Heart left ventricle (tissue), 16 donors: ENCODE measurements at regions not wholly inside any gene's neighbourhood (a gene's known extent, or its start where the extent isn't known, plus 50 kb on each side); places are given as distances from the start of the nearest gene placed in this dataset.
"Not testable (repeated sequence)": the region's sequence is repeated elsewhere in the genome, so short reads cannot be mapped to it uniquely, and the experiment has no call there.

Source experiments
- ATAC-seq, 4 donors: fragments of 200-7000 bp; cut with Tn5 transposase; one replicate each; pipeline ENCODE4 v1.9.1; 2020 to 2022; ENCODE audit warnings: moderate library complexity in 4 of 4, mild to moderate bottlenecking in 3 of 4, moderate number of reproducible peaks in 1 of 4
- DNase-seq, 5 donors: peaks; one replicate each; pipeline ENCODE4 v3.0.0-alpha.2; 2020
- H3K27ac ChIP-seq, 12 donors: fragments of 200-600 bp; sonication (generic) in 4 of 12; one replicate each; pipeline versions ENCODE4 v1.5.0 to v1.8.0; 2016 to 2022; ENCODE audit warnings: mild to moderate bottlenecking in 2 of 12
- H3K27me3 ChIP-seq, 9 donors: fragments of 200-600 bp; sonication (generic) in 2 of 9; one replicate each; pipeline versions ENCODE4 v1.5.1 to v1.8.0; 2016 to 2022; ENCODE audit warnings: mild to moderate bottlenecking in 3 of 9
- H3K36me3 ChIP-seq, 9 donors: fragments of 200-600 bp; sonication (generic) in 2 of 9; one replicate each; pipeline versions ENCODE4 v1.5.0 to v1.8.0; 2018 to 2022; ENCODE audit warnings: mild to moderate bottlenecking in 2 of 9
- H3K4me1 ChIP-seq, 12 donors: fragments of 200-600 bp; sonication (generic) in 4 of 12; one replicate each; pipeline versions ENCODE4 v1.5.0 to v1.8.0; 2016 to 2022; ENCODE audit warnings: mild to moderate bottlenecking in 3 of 12
- H3K4me3 ChIP-seq, 12 donors: fragments of 200-600 bp; sonication (generic) in 4 of 12; one replicate each; pipeline versions ENCODE4 v1.5.0 to v1.8.0; 2017 to 2022; ENCODE audit warnings: mild to moderate bottlenecking in 9 of 12, moderate library complexity in 4 of 12
- H3K9me3 ChIP-seq, 12 donors: fragments of 200-600 bp; sonication (generic) in 4 of 12; one replicate each; pipeline versions ENCODE4 v1.5.0 to v1.8.0; 2016 to 2022; ENCODE audit warnings: mild to moderate bottlenecking in 1 of 12
- CTCF ChIP-seq, 12 donors: fragments of 200-600 bp; sonication (generic) in 4 of 12; IDR thresholded peaks; one replicate each; pipeline versions ENCODE4 v1.5.0 to v1.8.0; 2018 to 2022; ENCODE audit warnings: antibody characterized with exemption in 12 of 12, mild to moderate bottlenecking in 5 of 12
- POLR2A ChIP-seq, 2 donors: fragments of 450-650 bp; IDR thresholded peaks; one replicate each; pipeline ENCODE4 v1.6.1; 2017; ENCODE audit warnings: antibody characterized with exemption in 2 of 2, mild to moderate bottlenecking in 2 of 2, moderate library complexity in 2 of 2
- WGBS, 4 donors: extraction: QIAGEN DNeasy Blood & Tissue Kit in 2 of 4; methylation state at CpG; one replicate each; pipeline versions ENCODE4 v1.1.5 to v1.1.7; 2013 to 2018; 5-methylcytosine and 5-hydroxymethylcytosine counted together
- intact Hi-C, 10 donors: fragments of 100-400 bp; cut with DNase I; formaldehyde crosslinking; loops; one replicate each; pipeline versions ENCODE4 v1.11.1 to v1.14.2; 2022
- donor health status: ischemic (EF 13 %, LVEDD 7.1; RV severe dilation, severe dysfunction).
- donor health status: healthy with polysubstance abuse.
- donor health status: DM: no; HTN: yes; CAD: no.
- donor health status: DM: no; HTN: no; CAD: no.
- donor health status: ischemic (EF 25% LVEDD 6.9; RV normal size, moderate dysfunction).
- donor health status: ischemic (EF 25% LVEDD 5.7; RV mildly dilated, moderate dysfunction).
- donor health status: healthy.
- donor health status: DM: yes; HTN: yes; CAD: no.
- donor health status: ischemic (EF 35%, LVEDD 5.7; RV mildly dilated, moderate dysfunction).
- donor health status: nonischemic (EF 11% LVEDD 7.7; RV severe dilation, severe dysfunction).
- donor health status: DM: yes; HTN: yes; CAD: no.
- donor health status: PGD.
- donor health status: ischemic (EF 29% LVEDD 5.4; RV normal size, mild dysfunction).
- donor health status: nonischemic (EF 23%, LVEDD 6.1; RV moderate dilation, normal function).

- 15 to 25% (median 22%) methylated on average over 1 of the region's 1 CpG for WGBS, 4 donors
- no peak overlapping the region for H3K27ac ChIP-seq
- no peak overlapping the region for H3K4me3 ChIP-seq
- intact Hi-C loops: loop anchor here in 1 of 10 donors (2.0 kb wide), 1 partner anchor 18 kb away; no protein-coding TSS in a partner anchor
- H3K36me3 ChIP-seq: no peaks in the 10 kb centered on the region
- TF ChIP-seq POLR2A (IDR thresholded peaks at IDR 0.05) (no peak), CTCF (IDR thresholded peaks at IDR 0.05) (no peak)
- ATAC-seq: no peak
- H3K27me3 ChIP-seq: peaks cover 0 to 7% (median 0%) of the 10 kb centered on the region in 9 donors
- H3K9me3 ChIP-seq: no peaks in the 10 kb centered on the region
- DNase-seq: no peak
- no peaks in the 10 kb centered on the region for H3K4me1 ChIP-seq
These were observed 172.6 kb downstream of the GOLGA6L6 start for GRCh38 chr15:20368974-20369373.

- Histone ChIP-seq H3K4me3 (no peak overlapping the region), H3K36me3 (no peaks in the 10 kb centered on the region), H3K27ac (no peak overlapping the region), H3K4me1 (no peaks in the 10 kb centered on the region), H3K9me3 (no peaks in the 10 kb centered on the region), H3K27me3 (peaks cover 0 to 8% (median 0%) of the 10 kb centered on the region in 9 donors)
- no peak for DNase-seq
- no peak for ATAC-seq
- intact Hi-C loops: no loop called here
- 36 to 50% (median 46%) methylated on average over 2 of the region's 2 CpGs for WGBS, 4 donors
- no peak for TF ChIP-seq CTCF (IDR thresholded peaks at IDR 0.05)
- TF ChIP-seq POLR2A (IDR thresholded peaks at IDR 0.05): no peak
These were observed 174.5 kb downstream of the GOLGA6L6 start for GRCh38 chr15:20367093-20367492.

- H3K27ac ChIP-seq, H3K4me3 ChIP-seq, DNase-seq, H3K4me1 ChIP-seq, intact Hi-C loops, H3K9me3 ChIP-seq, H3K36me3 ChIP-seq: not testable (repeated sequence)
- peaks cover 0 to 13% (median 0%) of the 10 kb centered on the region in 9 donors for H3K27me3 ChIP-seq
- ATAC-seq: peak in 1 of 4 donors; percentile 37
- WGBS, 4 donors: 52 to 63% (median 56%) methylated on average over 5 of the region's 5 CpGs
These were observed 178.0 kb downstream of the GOLGA6L6 start for GRCh38 chr15:20363591-20363990.

GRCh38 chr15:20361091-20361490, 180.5 kb downstream of the GOLGA6L6 start:
- H3K27ac ChIP-seq: no peak overlapping the region
- DNase-seq (no peak), ATAC-seq (no peak)
- no peaks in the 10 kb centered on the region for H3K9me3 ChIP-seq
- peaks cover 0 to 3% (median 0%) of the 10 kb centered on the region in 12 donors for H3K4me1 ChIP-seq
- peaks cover 0 to 36% (median 5%) of the 10 kb centered on the region in 9 donors for H3K27me3 ChIP-seq
- no peak overlapping the region for H3K4me3 ChIP-seq
- no peak for TF ChIP-seq CTCF (IDR thresholded peaks at IDR 0.05)
- no peak for TF ChIP-seq POLR2A (IDR thresholded peaks at IDR 0.05)
- intact Hi-C loops: no loop called here
- H3K36me3 ChIP-seq: no peaks in the 10 kb centered on the region

- no peak overlapping the region for H3K27ac ChIP-seq
- H3K4me1 ChIP-seq: peaks cover 0 to 3% (median 0%) of the 10 kb centered on the region in 12 donors
- H3K9me3 ChIP-seq: no peaks in the 10 kb centered on the region
- H3K4me3 ChIP-seq: no peak overlapping the region
- H3K27me3 ChIP-seq: peaks cover 0 to 54% (median 5%) of the 10 kb centered on the region in 9 donors
- no peak for ATAC-seq
- 70 to 76% (median 72%) methylated on average over 17 of the region's 17 CpGs for WGBS, 4 donors
- intact Hi-C loops: loop anchor here in 2 of 10 donors (5.0 to 10.0 kb wide), 2 partner anchors 1876 to 1898 kb away; no protein-coding TSS in a partner anchor
- H3K36me3 ChIP-seq: no peaks in the 10 kb centered on the region
- TF ChIP-seq POLR2A (IDR thresholded peaks at IDR 0.05): no peak
- DNase-seq: no peak
These were observed 182.7 kb downstream of the GOLGA6L6 start for GRCh38 chr15:20358779-20359414.
